Nephron progenitor cell (in vitro differentiated cells): ENCODE measurements at regions not wholly inside any gene's neighbourhood (a gene's known extent, or its start where the extent isn't known, plus 50 kb on each side); places are given as distances from the start of the nearest gene placed in this dataset.

Source experiments
- DNase-seq: peaks from one replicate; pipeline ENCODE4 v3.0.0; 2021
- H3K27ac Mint-ChIP-seq: 2 replicates; pipeline ENCODE4 v1.8.0; 2021; ENCODE audit warnings: mild to moderate bottlenecking, moderate library complexity, mixed read lengths
- H3K27me3 Mint-ChIP-seq: 2 replicates; pipeline ENCODE4 v1.8.0; 2021; ENCODE audit warnings: mild to moderate bottlenecking, low read depth, mixed read lengths; ENCODE audit not compliant: poor library complexity
- H3K36me3 Mint-ChIP-seq: 2 replicates; pipeline ENCODE4 v1.8.0; 2021; ENCODE audit warnings: low read depth, mixed read lengths
- H3K4me1 Mint-ChIP-seq: 2 replicates; pipeline ENCODE4 v1.8.0; 2021; ENCODE audit warnings: mixed read lengths
- H3K4me3 Mint-ChIP-seq: 2 replicates; pipeline ENCODE4 v1.8.0; 2021; ENCODE audit warnings: mild to moderate bottlenecking, moderate library complexity, mixed read lengths
- H3K9me3 Mint-ChIP-seq: 2 replicates; pipeline ENCODE4 v1.8.0; 2021; ENCODE audit warnings: mild to moderate bottlenecking, moderate library complexity, mixed read lengths
- TF ChIP-seq, protein P1 (sequence below): fragments of 200-600 bp; sonication (generic); IDR thresholded peaks from 2 replicates; pipeline ENCODE4 v1.5.0; 2021; ENCODE audit warnings: antibody characterized with exemption

DNA sequence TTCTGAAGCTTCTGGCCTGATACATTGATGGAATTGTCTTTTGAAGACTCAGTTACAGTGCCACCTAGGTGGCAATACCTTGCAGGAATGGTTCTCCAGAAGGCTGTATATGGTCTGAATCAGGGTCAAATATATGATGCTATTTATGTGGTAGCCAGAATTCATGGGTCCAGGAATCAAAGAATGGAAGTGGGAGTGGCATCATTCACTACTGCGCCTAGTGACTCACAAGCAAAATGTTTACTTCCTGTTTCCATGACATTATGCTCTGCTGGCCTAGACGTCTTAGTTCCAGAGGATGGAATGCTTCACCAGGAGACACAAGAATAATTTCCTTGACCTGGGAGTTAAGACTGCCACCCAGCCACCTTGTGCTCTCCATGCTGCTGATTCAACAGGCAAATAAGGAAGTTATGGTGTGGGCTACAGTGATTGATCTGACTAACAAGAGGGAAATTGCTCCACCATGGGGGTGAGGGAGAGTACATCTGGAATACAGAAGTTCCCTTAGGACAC is 491.8 kb downstream of the ETS1 start:
- Mint-ChIP-seq H3K4me1 (no peaks in the 10 kb centered on the region), H3K9me3 (peaks cover 13% of the 10 kb centered on the region), H3K36me3 (peaks cover 1% of the 10 kb centered on the region), H3K27me3 (no peaks in the 10 kb centered on the region), H3K27ac (no peak overlapping the region), H3K4me3 (no peak overlapping the region)
- no peak for DNase-seq
- TF ChIP-seq, protein P1, sequence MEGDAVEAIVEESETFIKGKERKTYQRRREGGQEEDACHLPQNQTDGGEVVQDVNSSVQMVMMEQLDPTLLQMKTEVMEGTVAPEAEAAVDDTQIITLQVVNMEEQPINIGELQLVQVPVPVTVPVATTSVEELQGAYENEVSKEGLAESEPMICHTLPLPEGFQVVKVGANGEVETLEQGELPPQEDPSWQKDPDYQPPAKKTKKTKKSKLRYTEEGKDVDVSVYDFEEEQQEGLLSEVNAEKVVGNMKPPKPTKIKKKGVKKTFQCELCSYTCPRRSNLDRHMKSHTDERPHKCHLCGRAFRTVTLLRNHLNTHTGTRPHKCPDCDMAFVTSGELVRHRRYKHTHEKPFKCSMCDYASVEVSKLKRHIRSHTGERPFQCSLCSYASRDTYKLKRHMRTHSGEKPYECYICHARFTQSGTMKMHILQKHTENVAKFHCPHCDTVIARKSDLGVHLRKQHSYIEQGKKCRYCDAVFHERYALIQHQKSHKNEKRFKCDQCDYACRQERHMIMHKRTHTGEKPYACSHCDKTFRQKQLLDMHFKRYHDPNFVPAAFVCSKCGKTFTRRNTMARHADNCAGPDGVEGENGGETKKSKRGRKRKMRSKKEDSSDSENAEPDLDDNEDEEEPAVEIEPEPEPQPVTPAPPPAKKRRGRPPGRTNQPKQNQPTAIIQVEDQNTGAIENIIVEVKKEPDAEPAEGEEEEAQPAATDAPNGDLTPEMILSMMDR: no peak

DNA sequence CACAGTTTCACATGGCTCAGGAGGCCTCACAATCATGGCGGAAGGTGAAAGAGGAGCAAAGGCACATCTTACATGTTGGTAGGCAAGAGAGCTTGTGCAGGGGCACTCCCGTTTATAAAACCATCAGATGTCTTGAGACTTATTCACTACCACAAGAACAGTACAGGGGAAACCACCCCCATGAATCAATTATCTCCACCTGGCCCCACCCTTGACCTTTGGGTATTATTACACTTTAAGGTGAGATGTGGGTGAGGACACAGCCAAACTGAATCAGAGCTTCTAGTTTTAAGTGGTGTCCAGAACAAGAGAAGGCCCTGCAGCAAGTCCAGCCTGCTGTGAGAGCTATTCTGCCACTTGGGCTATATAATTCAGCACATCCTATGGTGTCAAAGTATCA is 493.7 kb downstream of the ETS1 start:
- no peak for DNase-seq

DNA sequence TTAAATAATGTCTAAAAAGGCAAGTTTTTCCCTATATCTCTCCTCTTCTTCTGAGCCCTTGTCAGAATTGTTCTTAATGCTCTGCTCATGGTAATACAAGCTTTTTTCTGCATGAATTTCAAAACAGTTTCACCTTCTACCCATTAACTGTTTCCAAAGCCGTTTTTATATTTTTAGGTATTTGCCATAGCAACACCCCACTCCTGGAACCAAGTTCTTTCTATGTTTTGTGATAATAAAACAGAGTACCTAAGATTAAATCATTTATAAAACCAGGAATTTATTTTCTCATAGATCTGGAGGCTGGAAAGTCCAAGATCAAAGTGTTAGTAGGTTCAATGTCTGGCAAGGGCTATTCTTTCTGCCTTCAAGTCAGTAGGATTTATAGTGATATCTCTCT is 497.4 kb downstream of the ETS1 start:
- H3K27ac Mint-ChIP-seq: no peak overlapping the region
- H3K27me3 Mint-ChIP-seq: peaks cover 4% of the 10 kb centered on the region
- H3K4me1 Mint-ChIP-seq: no peaks in the 10 kb centered on the region
- DNase-seq: no peak
- peaks cover 38% of the 10 kb centered on the region for H3K9me3 Mint-ChIP-seq
- H3K36me3 Mint-ChIP-seq: peaks cover 13% of the 10 kb centered on the region
- TF ChIP-seq, protein P1: no peak
- no peak overlapping the region for H3K4me3 Mint-ChIP-seq

More for the DNA sequence above, 493.7 kb downstream of the ETS1 start:
- Mint-ChIP-seq H3K36me3 (peaks cover 13% of the 10 kb centered on the region), H3K4me3 (no peak overlapping the region), H3K27ac (no peak overlapping the region), H3K9me3 (peaks cover 25% of the 10 kb centered on the region), H3K27me3 (peaks cover 4% of the 10 kb centered on the region), H3K4me1 (no peaks in the 10 kb centered on the region)
- TF ChIP-seq, protein P1: no peak

DNA sequence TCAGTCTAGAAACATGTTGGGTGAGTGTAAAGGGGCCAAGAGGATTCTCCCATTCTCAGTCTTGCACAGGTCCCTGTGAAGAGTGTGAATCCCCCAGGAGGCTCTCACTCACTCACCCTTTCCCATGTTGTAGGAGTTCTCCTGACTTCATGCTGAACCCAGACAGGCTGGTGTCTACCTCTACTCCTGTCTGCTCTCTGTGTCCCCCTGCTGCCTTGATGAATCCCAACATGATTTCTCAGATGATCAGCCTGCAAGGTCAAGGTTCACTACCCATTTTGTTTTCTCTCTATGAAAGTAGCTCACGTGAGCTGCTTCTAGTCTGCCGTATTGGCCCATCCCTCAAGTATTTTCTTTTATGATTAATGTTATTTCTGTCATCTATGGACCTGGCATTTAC is 500.6 kb downstream of the ETS1 start:
- TF ChIP-seq, protein P1: no peak
- peaks cover 4% of the 10 kb centered on the region for H3K27me3 Mint-ChIP-seq
- no peak for DNase-seq
- peaks cover 54% of the 10 kb centered on the region for H3K9me3 Mint-ChIP-seq
- no peaks in the 10 kb centered on the region for H3K4me1 Mint-ChIP-seq
- H3K4me3 Mint-ChIP-seq: no peak overlapping the region
- H3K27ac Mint-ChIP-seq: no peak overlapping the region
- peaks cover 18% of the 10 kb centered on the region for H3K36me3 Mint-ChIP-seq

DNA sequence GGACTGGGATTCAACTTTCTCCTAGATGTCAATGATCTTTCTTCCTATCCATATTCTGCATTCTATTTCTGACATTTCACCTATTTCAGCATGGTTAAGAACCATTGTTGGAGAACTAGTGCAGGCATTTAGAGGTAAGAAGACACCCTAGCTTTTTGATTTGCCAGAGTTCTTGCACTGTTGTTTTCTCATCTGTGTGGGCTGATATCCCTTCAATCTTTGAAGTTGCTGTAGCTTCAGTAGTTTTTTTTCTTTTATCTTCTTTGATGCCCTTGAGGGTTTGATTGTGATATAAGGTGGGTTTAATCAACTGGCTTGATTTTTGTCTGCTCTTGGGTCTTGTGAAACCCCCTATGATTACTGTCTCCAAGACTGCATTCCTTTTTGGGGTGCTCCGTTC is 502.1 kb downstream of the ETS1 start:
- Mint-ChIP-seq H3K4me1 (no peaks in the 10 kb centered on the region), H3K9me3 (peaks cover 52% of the 10 kb centered on the region), H3K27me3 (peaks cover 4% of the 10 kb centered on the region), H3K4me3 (no peak overlapping the region), H3K36me3 (peaks cover 14% of the 10 kb centered on the region), H3K27ac (no peak overlapping the region)
- DNase-seq: no peak
- TF ChIP-seq, protein P1: no peak

DNA sequence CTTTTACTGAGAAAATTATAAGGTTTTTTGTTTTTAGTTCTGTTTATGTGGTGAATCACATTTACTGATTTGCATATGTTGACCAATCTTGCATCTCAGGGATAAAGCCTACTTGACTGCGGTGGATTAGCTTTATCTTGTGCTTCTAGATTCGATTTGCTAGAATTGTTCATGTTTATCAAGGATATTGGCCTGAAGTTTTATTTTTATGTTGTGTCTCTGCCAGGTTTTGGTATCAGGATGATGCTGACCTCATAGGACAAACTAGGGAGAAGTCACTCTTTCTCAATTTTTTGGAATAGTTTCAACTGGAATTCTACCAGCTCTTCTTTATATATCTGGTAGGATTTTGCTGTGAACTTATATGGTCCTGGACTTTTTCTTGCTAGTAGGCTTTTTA is 504.8 kb downstream of the ETS1 start:
- H3K4me1 Mint-ChIP-seq: no peaks in the 10 kb centered on the region
- no peak overlapping the region for H3K4me3 Mint-ChIP-seq
- H3K9me3 Mint-ChIP-seq: peaks cover 40% of the 10 kb centered on the region
- DNase-seq: no peak
- TF ChIP-seq, protein P1: no peak
- peaks cover 4% of the 10 kb centered on the region for H3K27me3 Mint-ChIP-seq
- H3K27ac Mint-ChIP-seq: no peak overlapping the region
- peaks cover 8% of the 10 kb centered on the region for H3K36me3 Mint-ChIP-seq
